Colonic mucosa (tissue), 4 donors: ENCODE measurements at regions not wholly inside any gene's neighbourhood (a gene's known extent, or its start where the extent isn't known, plus 50 kb on each side); places are given as distances from the start of the nearest gene placed in this dataset.
A peak's percentile ranks its signal among the peaks of the same experiment; 100 is the strongest.

Source experiments
- DNase-seq: peaks from one replicate; pipeline ENCODE4 v3.0.0-alpha.2; 2020
- H3K27ac ChIP-seq: fragments of 200-600 bp; one replicate; pipeline ENCODE4 v1.8.0; 2021
- H3K27me3 ChIP-seq: fragments of 200-600 bp; one replicate; pipeline ENCODE4 v1.8.0; 2021
- H3K36me3 ChIP-seq: fragments of 200-600 bp; one replicate; pipeline ENCODE4 v1.8.0; 2021
- H3K4me1 ChIP-seq: fragments of 200-600 bp; one replicate; pipeline ENCODE4 v1.8.0; 2021; ENCODE audit warnings: mild to moderate bottlenecking
- H3K4me3 ChIP-seq: fragments of 200-600 bp; one replicate; pipeline ENCODE4 v1.8.0; 2021
- H3K9ac ChIP-seq, 2 donors: one replicate each; pipeline ENCODE4 v1.7.0; 2013; ENCODE audit warnings: control low read depth in 2 of 2, low read depth in 2 of 2, low read length in 2 of 2
- H3K9me3 ChIP-seq: fragments of 200-600 bp; one replicate; pipeline ENCODE4 v1.8.0; 2021
- CTCF ChIP-seq: fragments of 200-600 bp; IDR thresholded peaks from one replicate; pipeline ENCODE4 v1.8.0; 2022; ENCODE audit warnings: antibody characterized with exemption, mild to moderate bottlenecking
- intact Hi-C: fragments of 100-400 bp; cut with DNase I; formaldehyde crosslinking; loops from one replicate; pipeline ENCODE4 v1.14.1; 2022
- donor health status: healthy.
- donor health status: DM: no; HTN: no; CAD: no.
- donor health status: DM: no; HTN: no; CAD: no.

GRCh38 chr22:27417421-27417814 is 384.1 kb downstream of the MN1 start:
- Histone ChIP-seq H3K4me3 (no peak overlapping the region), H3K9me3 (no peaks in the 10 kb centered on the region), H3K27ac (no peak overlapping the region), H3K9ac (no peak overlapping the region), H3K27me3 (no peaks in the 10 kb centered on the region), H3K4me1 (no peaks in the 10 kb centered on the region), H3K36me3 (no peaks in the 10 kb centered on the region)
- no peak for TF ChIP-seq CTCF
- intact Hi-C loops = no loop called here
- no peak for DNase-seq

DNA sequence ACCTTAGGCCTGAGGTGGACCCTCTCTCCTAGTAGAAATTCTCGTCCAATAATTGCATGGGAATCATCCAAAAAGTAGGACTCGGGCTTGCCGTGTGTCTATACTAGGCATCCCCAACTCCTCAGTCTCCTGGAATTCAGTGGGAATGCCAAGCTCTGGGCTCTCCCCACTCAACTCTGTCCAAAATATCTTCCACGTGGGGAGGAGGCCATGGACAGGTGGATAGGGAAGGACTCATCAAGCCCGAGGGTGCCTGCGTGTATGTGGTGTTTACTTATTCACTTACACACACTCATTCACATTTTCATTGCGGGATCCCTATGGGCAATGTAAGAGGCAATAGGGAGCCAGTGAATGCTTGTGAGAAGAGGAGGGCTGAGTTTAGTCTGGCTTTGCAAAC is 383.3 kb downstream of the MN1 start:
- no peak for TF ChIP-seq CTCF
- Histone ChIP-seq H3K27ac (no peak overlapping the region), H3K4me1 (no peaks in the 10 kb centered on the region), H3K9me3 (no peaks in the 10 kb centered on the region), H3K4me3 (no peak overlapping the region), H3K27me3 (no peaks in the 10 kb centered on the region), H3K9ac (no peak overlapping the region), H3K36me3 (no peaks in the 10 kb centered on the region)
- no peak for DNase-seq
- intact Hi-C loops = no loop called here

GRCh38 chr22:27419473-27419872 is 382.1 kb downstream of the MN1 start:
- H3K36me3 ChIP-seq = no peaks in the 10 kb centered on the region
- H3K4me3 ChIP-seq = no peak overlapping the region
- H3K27ac ChIP-seq = no peak overlapping the region
- H3K9me3 ChIP-seq = no peaks in the 10 kb centered on the region
- no peaks in the 10 kb centered on the region for H3K27me3 ChIP-seq
- TF ChIP-seq CTCF = no peak
- intact Hi-C loops = no loop called here
- H3K9ac ChIP-seq = no peak overlapping the region
- no peaks in the 10 kb centered on the region for H3K4me1 ChIP-seq
- no peak for DNase-seq

- no peak for TF ChIP-seq CTCF
- no peak for DNase-seq
- Histone ChIP-seq H3K27ac (no peak overlapping the region), H3K4me3 (no peak overlapping the region), H3K36me3 (no peaks in the 10 kb centered on the region), H3K9me3 (no peaks in the 10 kb centered on the region), H3K27me3 (no peaks in the 10 kb centered on the region), H3K9ac (no peak overlapping the region), H3K4me1 (no peaks in the 10 kb centered on the region)
- intact Hi-C loops = no loop called here
Observed at GRCh38 chr22:27420195-27420816, 381.2 kb downstream of the MN1 start.

DNA sequence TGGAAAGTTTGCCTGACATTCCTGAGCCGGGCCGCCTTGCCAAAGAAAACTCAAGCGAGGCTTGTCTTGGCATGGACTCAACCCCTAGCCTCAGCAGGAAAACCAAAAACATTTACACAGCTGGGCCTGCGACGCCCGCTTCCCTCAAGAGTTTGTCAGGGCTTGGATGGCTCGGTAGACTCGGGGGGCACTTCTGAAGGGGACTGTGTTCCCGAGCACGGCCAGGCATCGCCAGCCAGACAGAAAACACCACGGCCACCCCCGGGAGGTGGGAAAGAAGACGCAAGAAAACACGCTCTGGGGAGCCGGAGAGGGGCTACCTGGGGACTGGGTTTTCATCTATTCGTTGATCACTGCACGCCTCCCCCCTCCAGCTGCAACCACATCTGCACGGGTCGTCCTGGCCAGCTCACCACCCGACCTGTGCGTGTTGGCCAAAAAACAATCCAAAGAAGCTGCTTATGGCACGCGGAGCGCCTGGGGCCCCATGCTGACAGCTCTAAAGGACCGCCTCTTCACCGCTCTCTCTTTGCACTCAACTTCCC is 380.7 kb downstream of the MN1 start:
- peak; percentile 52 for DNase-seq
- TF ChIP-seq CTCF = no peak
- Histone ChIP-seq H3K9ac (no peak overlapping the region), H3K27me3 (no peaks in the 10 kb centered on the region), H3K4me1 (no peaks in the 10 kb centered on the region), H3K4me3 (no peak overlapping the region), H3K27ac (no peak overlapping the region), H3K9me3 (no peaks in the 10 kb centered on the region), H3K36me3 (no peaks in the 10 kb centered on the region)
- intact Hi-C loops = no loop called here
